Peyer's patch (tissue), 4 donors: ENCODE measurements at regions not wholly inside any gene's neighbourhood (a gene's known extent, or its start where the extent isn't known, plus 50 kb on each side); places are given as distances from the start of the nearest gene placed in this dataset.

Experiments
- DNase-seq, 3 donors: peaks; one replicate each; pipeline ENCODE4 v3.0.0-alpha.2; 2017 to 2019
- H3K27ac ChIP-seq, 4 donors: fragments of 200-600 bp; sonication (generic); one replicate each; pipeline ENCODE4 v1.5.1; 2016 to 2019
- H3K27me3 ChIP-seq, 2 donors: fragments of 200-600 bp; sonication (generic); one replicate each; pipeline ENCODE4 v1.5.1; 2019
- H3K36me3 ChIP-seq, 3 donors: fragments of 200-600 bp; sonication (generic); one replicate each; pipeline ENCODE4 v1.5.1; 2016 to 2019
- H3K4me1 ChIP-seq, 4 donors: fragments of 200-600 bp; sonication (generic); one replicate each; pipeline ENCODE4 v1.5.1; 2016 to 2019
- H3K4me3 ChIP-seq, 4 donors: fragments of 200-600 bp; sonication (generic); 1 replicate in 3 of 4; 2 replicates in 1 of 4; pipeline ENCODE4 v1.5.1; 2016 to 2019; ENCODE audit warnings: mild to moderate bottlenecking in 1 of 4
- H3K9me3 ChIP-seq, 4 donors: fragments of 200-600 bp; sonication (generic); one replicate each; pipeline ENCODE4 v1.5.1; 2016 to 2019; ENCODE audit warnings: mild to moderate bottlenecking in 1 of 4
- POLR2A ChIP-seq, 2 donors: fragments of 450-650 bp; IDR thresholded peaks; one replicate each; pipeline ENCODE4 v1.5.1; 2017; ENCODE audit warnings: antibody characterized with exemption in 2 of 2, mild to moderate bottlenecking in 2 of 2, moderate library complexity in 2 of 2
- TF ChIP-seq, protein P1 (sequence below), 6 experiments: fragments of 450-650 bp in 4 of 6; fragments of 200-600 bp in 2 of 6; sonication (generic) in 1 of 6; IDR thresholded peaks; one replicate each; pipeline ENCODE4 v1.5.1; 2017 to 2019; ENCODE audit warnings: antibody characterized with exemption in 6 of 6, mild to moderate bottlenecking in 3 of 6, moderate library complexity in 1 of 6

DNA sequence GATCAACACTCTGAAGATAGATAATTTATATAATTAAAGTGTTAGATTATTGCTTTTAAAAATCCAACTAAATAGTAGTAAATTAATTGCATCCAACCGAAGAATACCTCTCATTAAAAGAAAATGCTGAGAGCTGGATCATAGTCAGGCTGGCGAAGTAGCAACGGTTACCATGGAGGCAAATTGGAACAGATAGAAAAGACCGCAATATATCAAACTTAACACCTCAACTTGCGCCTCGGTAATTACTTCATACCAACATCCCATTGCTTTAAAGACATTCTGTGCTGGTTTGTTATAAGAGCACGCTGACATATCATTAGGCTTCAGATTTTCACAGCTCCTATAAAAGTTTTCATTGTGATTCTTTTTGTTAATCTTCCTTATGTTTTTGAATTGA is 183.8 kb upstream of the ZC3H15 start:
- no peaks in the 10 kb centered on the region for H3K36me3 ChIP-seq

DNA sequence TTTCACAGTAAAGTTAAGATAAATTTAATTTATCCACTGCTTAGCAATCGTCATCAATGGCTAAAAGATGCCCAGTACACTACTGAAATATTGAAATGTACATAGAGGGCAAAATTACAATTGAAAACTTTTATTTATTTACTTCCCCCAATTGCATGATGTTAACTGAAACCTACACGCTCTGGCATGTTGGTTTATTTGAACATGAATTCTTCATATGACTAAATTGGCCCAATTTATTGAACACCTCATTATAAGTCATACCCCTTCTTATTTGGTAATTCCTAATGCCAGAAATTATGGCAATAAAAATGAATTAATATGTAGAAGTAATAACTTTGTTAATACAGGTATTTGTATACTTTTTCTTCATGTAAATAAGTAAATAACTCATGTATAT is 183.0 kb upstream of the ZC3H15 start:
- Histone ChIP-seq H3K36me3 (no peaks in the 10 kb centered on the region), H3K9me3 (no peaks in the 10 kb centered on the region), H3K27ac (no peak overlapping the region), H3K4me3 (no peak overlapping the region), H3K27me3 (no peaks in the 10 kb centered on the region), H3K4me1 (no peaks in the 10 kb centered on the region)
- no peak for TF ChIP-seq POLR2A (IDR thresholded peaks at IDR 0.05)
- TF ChIP-seq, protein P1, sequence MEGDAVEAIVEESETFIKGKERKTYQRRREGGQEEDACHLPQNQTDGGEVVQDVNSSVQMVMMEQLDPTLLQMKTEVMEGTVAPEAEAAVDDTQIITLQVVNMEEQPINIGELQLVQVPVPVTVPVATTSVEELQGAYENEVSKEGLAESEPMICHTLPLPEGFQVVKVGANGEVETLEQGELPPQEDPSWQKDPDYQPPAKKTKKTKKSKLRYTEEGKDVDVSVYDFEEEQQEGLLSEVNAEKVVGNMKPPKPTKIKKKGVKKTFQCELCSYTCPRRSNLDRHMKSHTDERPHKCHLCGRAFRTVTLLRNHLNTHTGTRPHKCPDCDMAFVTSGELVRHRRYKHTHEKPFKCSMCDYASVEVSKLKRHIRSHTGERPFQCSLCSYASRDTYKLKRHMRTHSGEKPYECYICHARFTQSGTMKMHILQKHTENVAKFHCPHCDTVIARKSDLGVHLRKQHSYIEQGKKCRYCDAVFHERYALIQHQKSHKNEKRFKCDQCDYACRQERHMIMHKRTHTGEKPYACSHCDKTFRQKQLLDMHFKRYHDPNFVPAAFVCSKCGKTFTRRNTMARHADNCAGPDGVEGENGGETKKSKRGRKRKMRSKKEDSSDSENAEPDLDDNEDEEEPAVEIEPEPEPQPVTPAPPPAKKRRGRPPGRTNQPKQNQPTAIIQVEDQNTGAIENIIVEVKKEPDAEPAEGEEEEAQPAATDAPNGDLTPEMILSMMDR (IDR thresholded peaks at IDR 0.05) = no peak
- no peak for DNase-seq

More for the DNA sequence above, 183.8 kb upstream of the ZC3H15 start:
- no peaks in the 10 kb centered on the region for H3K9me3 ChIP-seq
- TF ChIP-seq, protein P1 (IDR thresholded peaks at IDR 0.05) = no peak
- TF ChIP-seq POLR2A (IDR thresholded peaks at IDR 0.05) = no peak
- DNase-seq = no peak
- H3K4me1 ChIP-seq = no peaks in the 10 kb centered on the region
- no peak overlapping the region for H3K27ac ChIP-seq
- no peak overlapping the region for H3K4me3 ChIP-seq
- no peaks in the 10 kb centered on the region for H3K27me3 ChIP-seq

DNA sequence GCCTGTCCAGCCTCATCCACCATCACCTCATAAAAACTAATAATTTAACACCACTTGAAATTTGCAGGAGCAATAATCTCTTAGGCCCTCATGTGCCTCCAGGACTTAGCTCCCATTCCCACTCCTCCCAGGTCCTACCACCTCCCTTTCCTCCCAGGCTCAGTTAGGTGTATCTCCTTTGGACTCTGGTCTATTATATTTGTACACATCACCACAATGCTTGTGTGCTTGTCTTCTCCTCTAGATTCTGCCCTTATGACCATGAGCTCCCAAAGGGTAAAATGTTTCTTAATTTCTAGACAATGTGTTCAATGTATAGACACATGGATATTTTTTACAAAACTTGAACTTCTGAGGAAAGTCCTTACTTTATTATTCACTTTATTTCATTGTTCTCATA is 182.0 kb upstream of the ZC3H15 start:
- DNase-seq = no peak
- Histone ChIP-seq H3K4me1 (no peaks in the 10 kb centered on the region), H3K9me3 (no peaks in the 10 kb centered on the region), H3K4me3 (no peak overlapping the region), H3K36me3 (no peaks in the 10 kb centered on the region), H3K27ac (no peak overlapping the region), H3K27me3 (no peaks in the 10 kb centered on the region)
- TF ChIP-seq, protein P1 (IDR thresholded peaks at IDR 0.05) = no peak
- no peak for TF ChIP-seq POLR2A (IDR thresholded peaks at IDR 0.05)

DNA sequence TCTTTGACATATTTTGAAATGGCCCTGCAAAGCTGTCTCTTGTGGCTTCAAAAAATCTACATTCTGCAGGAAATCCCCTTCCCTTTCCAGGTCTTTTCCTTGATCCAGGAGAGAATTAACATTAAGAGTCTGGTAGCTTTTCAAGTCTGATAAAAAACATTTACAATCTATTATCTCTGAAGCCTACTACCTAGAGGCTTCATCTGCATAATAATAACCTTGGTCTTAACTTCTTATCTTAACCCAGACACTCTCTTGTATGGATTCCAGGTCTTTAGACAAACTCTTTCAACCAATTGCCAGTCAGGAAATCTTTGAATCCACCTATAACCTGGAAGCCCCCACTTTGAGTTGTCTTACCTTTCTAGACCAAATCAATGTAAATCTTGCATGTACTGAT is 179.3 kb upstream of the ZC3H15 start:
- Histone ChIP-seq H3K4me3 (no peak overlapping the region), H3K36me3 (no peaks in the 10 kb centered on the region), H3K27me3 (no peaks in the 10 kb centered on the region), H3K9me3 (no peaks in the 10 kb centered on the region), H3K27ac (no peak overlapping the region), H3K4me1 (no peaks in the 10 kb centered on the region)
- DNase-seq = no peak
- no peak for TF ChIP-seq POLR2A (IDR thresholded peaks at IDR 0.05)
- TF ChIP-seq, protein P1 (IDR thresholded peaks at IDR 0.05) = no peak

DNA sequence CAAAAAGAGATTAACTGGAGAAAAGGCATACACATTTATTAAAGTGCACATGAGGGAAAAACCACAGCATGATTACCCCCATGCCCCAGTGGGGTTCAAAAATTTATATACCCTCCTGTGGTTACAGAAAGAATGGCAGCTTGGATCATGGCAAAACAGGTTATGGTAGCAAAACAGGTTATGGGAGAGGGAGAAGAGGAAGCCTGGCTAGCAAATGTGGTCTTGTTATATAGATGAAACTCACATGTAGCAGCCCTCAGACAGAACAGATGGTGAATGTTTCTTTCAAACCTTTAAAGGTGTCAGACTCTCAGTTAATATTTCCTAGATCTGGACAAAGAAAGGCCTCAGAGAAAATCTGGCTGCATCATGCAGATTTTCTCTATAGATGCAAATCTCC is 178.2 kb upstream of the ZC3H15 start:
- TF ChIP-seq, protein P1 (IDR thresholded peaks at IDR 0.05) = no peak
- no peak for TF ChIP-seq POLR2A (IDR thresholded peaks at IDR 0.05)
- DNase-seq = no peak
- no peaks in the 10 kb centered on the region for H3K36me3 ChIP-seq
- H3K4me3 ChIP-seq = no peak overlapping the region
- H3K27ac ChIP-seq = no peak overlapping the region
- H3K27me3 ChIP-seq = no peaks in the 10 kb centered on the region
- H3K9me3 ChIP-seq = peaks cover 0 to 3% (median 0%) of the 10 kb centered on the region in 4 donors
- H3K4me1 ChIP-seq = no peaks in the 10 kb centered on the region

DNA sequence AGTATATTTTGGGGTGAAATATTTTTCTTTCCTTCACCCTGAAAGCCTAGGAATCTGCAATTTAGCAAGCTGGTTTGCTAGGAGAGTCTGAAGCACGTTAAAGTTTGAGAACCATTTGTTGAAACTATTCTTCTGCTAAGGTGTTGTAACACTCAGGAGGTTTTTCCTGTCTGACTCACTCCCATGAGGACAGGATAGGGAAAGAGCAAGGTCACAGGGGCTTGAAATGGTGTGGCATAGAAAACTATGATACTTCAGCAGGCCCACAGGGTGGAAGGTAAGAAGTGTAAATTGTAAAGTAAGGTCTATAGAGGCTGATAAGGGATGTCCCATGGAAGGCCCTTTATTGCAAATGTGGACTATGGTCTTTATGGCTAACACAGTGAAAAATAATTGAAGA is 177.7 kb upstream of the ZC3H15 start:
- DNase-seq = no peak
- TF ChIP-seq, protein P1 (IDR thresholded peaks at IDR 0.05) = no peak
- no peak for TF ChIP-seq POLR2A (IDR thresholded peaks at IDR 0.05)
- no peaks in the 10 kb centered on the region for H3K27me3 ChIP-seq
- no peak overlapping the region for H3K4me3 ChIP-seq
- no peak overlapping the region for H3K27ac ChIP-seq
- no peaks in the 10 kb centered on the region for H3K4me1 ChIP-seq
- peaks cover 0 to 6% (median 0%) of the 10 kb centered on the region in 4 donors for H3K9me3 ChIP-seq
- H3K36me3 ChIP-seq = no peaks in the 10 kb centered on the region
